ENCODE measurements at regions not wholly inside any gene's neighbourhood (a gene's known extent, or its start where the extent isn't known, plus 50 kb on each side); places are given as distances from the start of the nearest gene placed in this dataset.

DNA sequence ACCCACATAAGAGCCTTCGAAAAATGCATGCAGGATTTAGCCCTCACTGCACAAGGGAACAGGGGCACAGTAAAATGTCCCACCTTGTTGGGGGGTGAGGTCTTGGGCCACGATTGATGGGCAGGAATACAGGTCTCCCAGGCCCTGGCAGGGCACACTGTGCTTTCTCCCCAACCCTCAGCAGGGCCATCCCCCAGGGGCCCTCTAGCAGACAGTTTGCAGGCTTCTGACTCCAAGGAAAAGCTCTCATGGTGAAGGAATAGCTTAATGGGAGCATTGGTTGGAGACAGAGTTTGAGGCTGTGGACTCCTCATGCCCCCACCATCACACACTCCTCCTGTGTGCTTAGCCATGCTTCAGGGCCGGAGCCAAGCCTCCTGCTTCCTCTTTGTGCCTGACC, 484.6 kb downstream of the ZNF536 start:
- H3K36me3 ChIP-seq: no peaks in the 10 kb centered on the region
- no peak overlapping the region for H3K4me3 ChIP-seq
- no peaks in the 10 kb centered on the region for H3K27me3 ChIP-seq
- TF ChIP-seq, protein P1, sequence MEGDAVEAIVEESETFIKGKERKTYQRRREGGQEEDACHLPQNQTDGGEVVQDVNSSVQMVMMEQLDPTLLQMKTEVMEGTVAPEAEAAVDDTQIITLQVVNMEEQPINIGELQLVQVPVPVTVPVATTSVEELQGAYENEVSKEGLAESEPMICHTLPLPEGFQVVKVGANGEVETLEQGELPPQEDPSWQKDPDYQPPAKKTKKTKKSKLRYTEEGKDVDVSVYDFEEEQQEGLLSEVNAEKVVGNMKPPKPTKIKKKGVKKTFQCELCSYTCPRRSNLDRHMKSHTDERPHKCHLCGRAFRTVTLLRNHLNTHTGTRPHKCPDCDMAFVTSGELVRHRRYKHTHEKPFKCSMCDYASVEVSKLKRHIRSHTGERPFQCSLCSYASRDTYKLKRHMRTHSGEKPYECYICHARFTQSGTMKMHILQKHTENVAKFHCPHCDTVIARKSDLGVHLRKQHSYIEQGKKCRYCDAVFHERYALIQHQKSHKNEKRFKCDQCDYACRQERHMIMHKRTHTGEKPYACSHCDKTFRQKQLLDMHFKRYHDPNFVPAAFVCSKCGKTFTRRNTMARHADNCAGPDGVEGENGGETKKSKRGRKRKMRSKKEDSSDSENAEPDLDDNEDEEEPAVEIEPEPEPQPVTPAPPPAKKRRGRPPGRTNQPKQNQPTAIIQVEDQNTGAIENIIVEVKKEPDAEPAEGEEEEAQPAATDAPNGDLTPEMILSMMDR (IDR thresholded peaks at IDR 0.05): no peak
- no peaks in the 10 kb centered on the region for H3K4me1 ChIP-seq
- intact Hi-C loops (cut with DNase I): no loop called here
- ATAC-seq: no peak
- no peaks in the 10 kb centered on the region for H3K9me3 ChIP-seq
- H3K27ac ChIP-seq: no peak overlapping the region
- DNase-seq: no peak

GRCh38 chr19:30856376-30856775, 484.2 kb downstream of the ZNF536 start:
- Histone ChIP-seq H3K27me3 (no peaks in the 10 kb centered on the region), H3K36me3 (no peaks in the 10 kb centered on the region), H3K4me1 (no peaks in the 10 kb centered on the region), H3K27ac (no peak overlapping the region), H3K9me3 (no peaks in the 10 kb centered on the region), H3K4me3 (no peak overlapping the region)
- DNase-seq (no peak), ATAC-seq (no peak)
- intact Hi-C loops (cut with DNase I): no loop called here
- TF ChIP-seq, protein P1 (IDR thresholded peaks at IDR 0.05): no peak

DNA sequence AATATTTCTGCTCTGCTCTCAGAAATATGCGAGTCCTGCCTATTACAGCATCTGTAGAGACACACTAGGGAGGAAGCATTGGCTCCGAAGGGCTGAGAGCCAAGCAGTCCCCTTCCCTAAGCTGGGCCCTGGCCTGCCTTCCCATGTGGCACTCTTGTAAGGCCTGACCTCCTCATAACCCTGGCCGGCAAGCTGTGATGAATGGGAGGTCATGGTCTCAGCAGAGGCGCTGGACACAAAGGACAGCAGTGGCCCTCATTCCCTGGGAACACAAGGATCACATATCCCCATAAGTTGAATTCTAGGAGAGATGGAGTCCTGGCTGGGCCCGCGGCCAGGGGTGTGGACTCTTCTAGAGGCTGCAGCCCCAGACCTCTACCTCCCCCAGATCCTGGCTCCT, 483.3 kb downstream of the ZNF536 start:
- DNase-seq (no peak), ATAC-seq (no peak)
- no peaks in the 10 kb centered on the region for H3K27me3 ChIP-seq
- no peaks in the 10 kb centered on the region for H3K36me3 ChIP-seq
- H3K4me3 ChIP-seq: no peak overlapping the region
- H3K9me3 ChIP-seq: no peaks in the 10 kb centered on the region
- intact Hi-C loops (cut with DNase I): no loop called here
- H3K27ac ChIP-seq: no peak overlapping the region
- TF ChIP-seq, protein P1 (IDR thresholded peaks at IDR 0.05): no peak
- no peaks in the 10 kb centered on the region for H3K4me1 ChIP-seq

DNA sequence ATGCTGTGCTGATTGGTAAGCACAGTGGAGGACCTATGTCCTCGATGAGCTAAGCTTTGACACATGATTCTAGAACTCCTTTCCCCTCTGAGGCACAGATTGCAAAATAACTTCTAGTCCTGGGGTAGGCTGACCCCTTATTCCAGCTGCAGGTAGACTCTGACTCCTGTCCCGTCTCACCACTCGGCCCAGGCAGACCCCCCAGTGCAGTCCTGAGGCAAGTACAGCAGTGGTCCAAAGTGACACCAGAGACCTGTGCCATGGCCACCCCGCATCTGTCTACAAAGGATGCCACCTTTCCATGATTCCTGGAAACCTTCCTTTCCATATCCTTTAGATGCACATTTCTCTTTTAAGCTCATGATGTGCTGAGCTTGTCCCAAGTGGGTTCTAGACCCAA, 482.5 kb downstream of the ZNF536 start:
- intact Hi-C loops (cut with DNase I): no loop called here
- Histone ChIP-seq H3K36me3 (no peaks in the 10 kb centered on the region), H3K4me1 (no peaks in the 10 kb centered on the region), H3K9me3 (no peaks in the 10 kb centered on the region), H3K27ac (no peak overlapping the region), H3K27me3 (no peaks in the 10 kb centered on the region), H3K4me3 (no peak overlapping the region)
- TF ChIP-seq, protein P1 (IDR thresholded peaks at IDR 0.05): no peak
- ATAC-seq (no peak), DNase-seq (no peak)

- intact Hi-C loops (cut with DNase I): no loop called here
- no peaks in the 10 kb centered on the region for H3K4me1 ChIP-seq
- H3K9me3 ChIP-seq: no peaks in the 10 kb centered on the region
Measured at GRCh38 chr19:30854207-30854606, 482.0 kb downstream of the ZNF536 start.

DNA sequence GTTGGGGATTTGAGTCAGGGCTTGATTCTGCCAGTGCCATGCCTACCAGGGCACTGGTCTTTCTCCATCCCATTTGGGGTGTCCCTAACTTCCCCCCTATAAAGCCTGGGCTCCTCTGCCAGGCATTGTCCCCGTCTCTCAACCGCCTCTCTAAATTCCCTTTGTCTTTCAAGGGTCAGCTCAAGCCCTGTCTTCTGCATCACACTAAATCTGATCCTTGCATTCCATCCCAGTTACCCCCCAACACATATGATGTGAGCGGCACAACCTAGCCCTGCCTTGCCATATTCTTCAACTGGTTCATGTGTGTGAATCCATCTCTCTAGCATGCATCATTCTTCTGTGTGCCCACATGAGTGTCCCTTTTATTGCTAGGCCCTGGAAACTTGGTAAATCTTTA, 480.9 kb downstream of the ZNF536 start:
- H3K27me3 ChIP-seq: no peaks in the 10 kb centered on the region
- no peak overlapping the region for H3K4me3 ChIP-seq
- ATAC-seq: no peak
- no peaks in the 10 kb centered on the region for H3K4me1 ChIP-seq
- H3K27ac ChIP-seq: no peak overlapping the region
- intact Hi-C loops (cut with DNase I): no loop called here
- H3K36me3 ChIP-seq: no peaks in the 10 kb centered on the region
- no peaks in the 10 kb centered on the region for H3K9me3 ChIP-seq
- DNase-seq: no peak
- TF ChIP-seq, protein P1 (IDR thresholded peaks at IDR 0.05): no peak

More at GRCh38 chr19:30854207-30854606, 482.0 kb downstream of the ZNF536 start:
- no peaks in the 10 kb centered on the region for H3K27me3 ChIP-seq
- TF ChIP-seq, protein P1 (IDR thresholded peaks at IDR 0.05): no peak
- DNase-seq (no peak), ATAC-seq (no peak)
- H3K36me3 ChIP-seq: no peaks in the 10 kb centered on the region
- H3K4me3 ChIP-seq: no peak overlapping the region
- no peak overlapping the region for H3K27ac ChIP-seq
